CD4-positive, alpha-beta memory T cell (primary cell): ENCODE measurements at regions not wholly inside any gene's neighbourhood (a gene's known extent, or its start where the extent isn't known, plus 50 kb on each side); places are given as distances from the start of the nearest gene placed in this dataset.

Source experiments
- CTCF ChIA-PET: fragments of 350-600 bp; sonication (Branson Sonifier 250); formaldehyde crosslinking; loops from one replicate; lab custom pipeline; 2021; ENCODE audit warnings: inconsistent platforms; ENCODE audit not compliant: partially characterized antibody; lab: Charles Lee
- POLR2A ChIA-PET: fragments of 350-600 bp; sonication (Branson Sonifier 250); formaldehyde crosslinking; loops from one replicate; lab custom pipeline; 2021; ENCODE audit not compliant: partially characterized antibody; lab: Charles Lee
- DNase-seq, 5 donors: peaks; one replicate each; pipeline versions ENCODE4 v3.0.0 to v3.0.0-alpha.2; 2020 to 2022; ENCODE audit warnings: mixed read lengths in 1 of 5
- H3K27ac ChIP-seq: one replicate; pipeline ENCODE4 v1.7.0; 2013; ENCODE audit warnings: low read depth, low read length
- H3K27me3 ChIP-seq: 2 replicates; pipeline ENCODE4 v1.7.0; 2013; ENCODE audit warnings: mild to moderate bottlenecking, low read length, moderate library complexity; ENCODE audit not compliant: insufficient read depth
- H3K36me3 ChIP-seq: 2 replicates; pipeline ENCODE4 v1.7.0; 2013; ENCODE audit warnings: mild to moderate bottlenecking, low read length, moderate library complexity; ENCODE audit not compliant: insufficient read depth
- H3K4me1 ChIP-seq: 2 replicates; pipeline ENCODE4 v1.7.0; 2013; ENCODE audit warnings: mild to moderate bottlenecking, low read length, moderate library complexity; ENCODE audit not compliant: insufficient read depth
- H3K4me3 ChIP-seq, 2 donors: one replicate each; pipeline ENCODE4 v1.7.0; 2013; ENCODE audit warnings: low read length in 2 of 2, mild to moderate bottlenecking in 1 of 2
- H3K9me3 ChIP-seq, 2 donors: one replicate each; pipeline ENCODE4 v1.7.0; 2013; ENCODE audit warnings: low read length in 2 of 2, control low read depth in 1 of 2; ENCODE audit not compliant: control insufficient read depth in 1 of 2
- H3K27ac Mint-ChIP-seq, 7 donors: one replicate each; pipeline ENCODE4 v1.8.0; 2020 to 2021; ENCODE audit warnings: mixed read lengths in 7 of 7, mild to moderate bottlenecking in 6 of 7, inconsistent platforms in 3 of 7, moderate library complexity in 3 of 7
- H3K27me3 Mint-ChIP-seq, 2 donors: one replicate each; pipeline ENCODE4 v1.8.0; 2020 to 2021; ENCODE audit warnings: mixed read lengths in 2 of 2
- H3K36me3 Mint-ChIP-seq, 2 donors: one replicate each; pipeline ENCODE4 v1.8.0; 2020 to 2021; ENCODE audit warnings: mixed read lengths in 2 of 2, inconsistent platforms in 1 of 2, mild to moderate bottlenecking in 1 of 2
- H3K4me1 Mint-ChIP-seq, 4 donors: one replicate each; pipeline ENCODE4 v1.8.0; 2020 to 2021; ENCODE audit warnings: mixed read lengths in 4 of 4, mild to moderate bottlenecking in 1 of 4
- H3K4me3 Mint-ChIP-seq, 8 donors: one replicate each; pipeline ENCODE4 v1.8.0; 2020 to 2021; ENCODE audit warnings: mixed read lengths in 8 of 8, mild to moderate bottlenecking in 7 of 8, moderate library complexity in 6 of 8, inconsistent platforms in 3 of 8
- H3K9me3 Mint-ChIP-seq, 8 donors: one replicate each; pipeline ENCODE4 v1.8.0; 2020 to 2021; ENCODE audit warnings: mixed read lengths in 8 of 8, mild to moderate bottlenecking in 5 of 8, inconsistent platforms in 3 of 8, moderate library complexity in 1 of 8
- intact Hi-C: fragments of 100-400 bp; cut with micrococcal nuclease; formaldehyde crosslinking; loops from one replicate; pipeline ENCODE4 v1.15.1; 2023

- Mint-ChIP-seq H3K27me3 (peaks cover 11 to 13% of the 10 kb centered on the region in 2 donors), H3K4me3 (no peak overlapping the region), H3K27ac (no peak overlapping the region), H3K4me1 (peaks cover 0 to 2% (median 0%) of the 10 kb centered on the region in 4 donors), H3K9me3 (peaks cover 0 to 2% (median 0%) of the 10 kb centered on the region in 8 donors), H3K36me3 (no peaks in the 10 kb centered on the region)
- ChIA-PET POLR2A (no interaction called here), CTCF (no interaction called here)
- Histone ChIP-seq H3K4me1 (no peaks in the 10 kb centered on the region), H3K27me3 (no peaks in the 10 kb centered on the region), H3K9me3 (no peaks in the 10 kb centered on the region), H3K4me3 (no peak overlapping the region), H3K36me3 (no peaks in the 10 kb centered on the region), H3K27ac (no peak overlapping the region)
- no peak for DNase-seq
- intact Hi-C loops: no loop called here
Measured at GRCh38 chr16:86070484-86070883, 171.5 kb downstream of the IRF8 start.

GRCh38 chr16:86070971-86071370 lies 172.0 kb downstream of the IRF8 start:
- Histone ChIP-seq H3K36me3 (no peaks in the 10 kb centered on the region), H3K27ac (no peak overlapping the region), H3K4me3 (no peak overlapping the region), H3K9me3 (no peaks in the 10 kb centered on the region), H3K4me1 (no peaks in the 10 kb centered on the region), H3K27me3 (no peaks in the 10 kb centered on the region)
- peaks cover 0 to 2% (median 0%) of the 10 kb centered on the region in 4 donors for H3K4me1 Mint-ChIP-seq
- peaks cover 0 to under 1% (median 0%) of the 10 kb centered on the region in 8 donors for H3K9me3 Mint-ChIP-seq
- CTCF ChIA-PET: no interaction called here
- POLR2A ChIA-PET: no interaction called here
- no peaks in the 10 kb centered on the region for H3K36me3 Mint-ChIP-seq
- H3K27ac Mint-ChIP-seq: no peak overlapping the region
- DNase-seq: no peak
- H3K4me3 Mint-ChIP-seq: no peak overlapping the region
- intact Hi-C loops: no loop called here
- peaks cover 11 to 13% of the 10 kb centered on the region in 2 donors for H3K27me3 Mint-ChIP-seq

- Histone ChIP-seq H3K36me3 (no peaks in the 10 kb centered on the region), H3K27ac (no peak overlapping the region), H3K27me3 (no peaks in the 10 kb centered on the region), H3K4me3 (no peak overlapping the region), H3K4me1 (no peaks in the 10 kb centered on the region), H3K9me3 (no peaks in the 10 kb centered on the region)
- CTCF ChIA-PET: interaction anchor here (1.5 to 1.6 kb wide), 2 partner anchors 8 to 11 kb away, joined by 3 to 4 read pairs; no protein-coding TSS in a partner anchor
- no peaks in the 10 kb centered on the region for H3K36me3 Mint-ChIP-seq
- H3K4me3 Mint-ChIP-seq: no peak overlapping the region
- H3K4me1 Mint-ChIP-seq: peaks cover 0 to 2% (median 0%) of the 10 kb centered on the region in 4 donors
- no peak for DNase-seq
- intact Hi-C loops: no loop called here
- H3K27me3 Mint-ChIP-seq: peaks cover 11 to 13% of the 10 kb centered on the region in 2 donors
- POLR2A ChIA-PET: no interaction called here
- no peaks in the 10 kb centered on the region for H3K9me3 Mint-ChIP-seq
- peak overlapping the region in 1 of 7 donors; percentile 74 for H3K27ac Mint-ChIP-seq
Measured at GRCh38 chr16:86071611-86072240, 172.8 kb downstream of the IRF8 start.

- H3K36me3 ChIP-seq: no peaks in the 10 kb centered on the region
- H3K27me3 ChIP-seq: no peaks in the 10 kb centered on the region
- no peaks in the 10 kb centered on the region for H3K4me1 ChIP-seq
- Mint-ChIP-seq H3K4me1 (peaks cover 0 to 2% (median 0%) of the 10 kb centered on the region in 4 donors), H3K9me3 (no peaks in the 10 kb centered on the region), H3K27me3 (peaks cover 11 to 16% of the 10 kb centered on the region in 2 donors), H3K27ac (no peak overlapping the region), H3K36me3 (no peaks in the 10 kb centered on the region), H3K4me3 (no peak overlapping the region)
- H3K27ac ChIP-seq: no peak overlapping the region
- peak in 1 of 5 donors; percentile 11 for DNase-seq
- H3K4me3 ChIP-seq: no peak overlapping the region
- intact Hi-C loops: no loop called here
- no peaks in the 10 kb centered on the region for H3K9me3 ChIP-seq
- ChIA-PET CTCF (interaction anchor here (0.7 to 1.6 kb wide), 4 partner anchors 8 to 357 kb away, joined by 3 to 4 read pairs (median 4); no protein-coding TSS in a partner anchor), POLR2A (no interaction called here)
Measured at GRCh38 chr16:86072328-86073102, 173.6 kb downstream of the IRF8 start.

- no peaks in the 10 kb centered on the region for H3K9me3 ChIP-seq
- ChIA-PET POLR2A (no interaction called here), CTCF (interaction anchor here (0.7 to 1.6 kb wide), 4 partner anchors 9 to 358 kb away, joined by 3 to 4 read pairs (median 4); no protein-coding TSS in a partner anchor)
- Mint-ChIP-seq H3K9me3 (no peaks in the 10 kb centered on the region), H3K36me3 (no peaks in the 10 kb centered on the region), H3K27me3 (peaks cover 11 to 14% of the 10 kb centered on the region in 2 donors), H3K27ac (no peak overlapping the region), H3K4me1 (peaks cover 0 to 2% (median 0%) of the 10 kb centered on the region in 4 donors), H3K4me3 (no peak overlapping the region)
- H3K27ac ChIP-seq: no peak overlapping the region
- no peaks in the 10 kb centered on the region for H3K27me3 ChIP-seq
- no peak overlapping the region for H3K4me3 ChIP-seq
- H3K4me1 ChIP-seq: no peaks in the 10 kb centered on the region
- no peak for DNase-seq
- H3K36me3 ChIP-seq: no peaks in the 10 kb centered on the region
- intact Hi-C loops: no loop called here
Measured at GRCh38 chr16:86073103-86073625, 174.2 kb downstream of the IRF8 start.

GRCh38 chr16:86073763-86074493 lies 175.0 kb downstream of the IRF8 start:
- H3K4me3 ChIP-seq: no peak overlapping the region
- H3K4me1 Mint-ChIP-seq: peaks cover 0 to 2% (median 0%) of the 10 kb centered on the region in 4 donors
- ChIA-PET CTCF (no interaction called here), POLR2A (no interaction called here)
- no peaks in the 10 kb centered on the region for H3K9me3 Mint-ChIP-seq
- H3K36me3 ChIP-seq: no peaks in the 10 kb centered on the region
- H3K36me3 Mint-ChIP-seq: no peaks in the 10 kb centered on the region
- H3K9me3 ChIP-seq: no peaks in the 10 kb centered on the region
- H3K4me3 Mint-ChIP-seq: no peak overlapping the region
- H3K4me1 ChIP-seq: no peaks in the 10 kb centered on the region
- H3K27me3 Mint-ChIP-seq: peaks cover 4 to 14% of the 10 kb centered on the region in 2 donors
- intact Hi-C loops: no loop called here
- H3K27ac Mint-ChIP-seq: no peak overlapping the region
- no peak for DNase-seq
- H3K27ac ChIP-seq: no peak overlapping the region
- H3K27me3 ChIP-seq: no peaks in the 10 kb centered on the region
